ENCODE measurements at regions not wholly inside any gene's neighbourhood (a gene's known extent, or its start where the extent isn't known, plus 50 kb on each side); places are given as distances from the start of the nearest gene placed in this dataset.

- no peak overlapping the region for H3K4me3 ChIP-seq
- no peaks in the 10 kb centered on the region for H3K9me3 ChIP-seq
- DNase-seq (ENCODE audit: low spot score) = no peak
- no peak overlapping the region for H3K27ac ChIP-seq
- no peaks in the 10 kb centered on the region for H3K27me3 ChIP-seq
- TF ChIP-seq CTCF (IDR thresholded peaks at IDR 0.05) = no peak
- H3K4me1 ChIP-seq = peaks cover 0 to 23% of the 10 kb centered on the region in 2 donors
- H3K36me3 ChIP-seq = no peaks in the 10 kb centered on the region
These were observed 182.3 kb upstream of the LPP start for GRCh38 chr3:187971629-187972028.

- Histone ChIP-seq H3K4me3 (no peak overlapping the region), H3K27ac (no peak overlapping the region), H3K9me3 (peaks cover 0 to under 1% of the 10 kb centered on the region in 2 donors), H3K36me3 (no peaks in the 10 kb centered on the region), H3K4me1 (peaks cover 0 to 19% of the 10 kb centered on the region in 2 donors), H3K27me3 (no peaks in the 10 kb centered on the region)
- no peak for DNase-seq (ENCODE audit: low spot score)
- TF ChIP-seq CTCF (IDR thresholded peaks at IDR 0.05) = no peak
These were observed 181.5 kb upstream of the LPP start for GRCh38 chr3:187972454-187972853.

GRCh38 chr3:187973977-187974870 lies 179.7 kb upstream of the LPP start:
- Histone ChIP-seq H3K4me3 (no peak overlapping the region), H3K9me3 (peaks cover 0 to 6% of the 10 kb centered on the region in 2 donors), H3K27ac (no peak overlapping the region), H3K36me3 (no peaks in the 10 kb centered on the region), H3K27me3 (no peaks in the 10 kb centered on the region), H3K4me1 (peaks cover 0 to 9% of the 10 kb centered on the region in 2 donors)
- no peak for DNase-seq (ENCODE audit: low spot score)
- TF ChIP-seq CTCF (IDR thresholded peaks at IDR 0.05) = no peak

GRCh38 chr3:187974871-187975271 lies 179.1 kb upstream of the LPP start:
- H3K27ac ChIP-seq = no peak overlapping the region
- H3K27me3 ChIP-seq = no peaks in the 10 kb centered on the region
- peak in 1 of 2 donors; percentile 25 for TF ChIP-seq CTCF (IDR thresholded peaks at IDR 0.05)
- H3K4me3 ChIP-seq = no peak overlapping the region
- no peak for DNase-seq (ENCODE audit: low spot score)
- H3K36me3 ChIP-seq = no peaks in the 10 kb centered on the region
- H3K4me1 ChIP-seq = peaks cover 0 to 9% of the 10 kb centered on the region in 2 donors
- peaks cover 0 to 6% of the 10 kb centered on the region in 2 donors for H3K9me3 ChIP-seq

GRCh38 chr3:187975561-187976364 lies 178.2 kb upstream of the LPP start:
- Histone ChIP-seq H3K4me3 (no peak overlapping the region), H3K4me1 (peaks cover 0 to 9% of the 10 kb centered on the region in 2 donors), H3K27me3 (no peaks in the 10 kb centered on the region), H3K36me3 (no peaks in the 10 kb centered on the region), H3K27ac (no peak overlapping the region), H3K9me3 (peaks cover 0 to 6% of the 10 kb centered on the region in 2 donors)
- TF ChIP-seq CTCF (IDR thresholded peaks at IDR 0.05) = no peak
- DNase-seq (ENCODE audit: low spot score) = no peak
